CD4-positive, alpha-beta T cell treated with Interleukin-6 at 100 ng/mL for 8 hours (primary cell): ENCODE measurements at regions not wholly inside any gene's neighbourhood (a gene's known extent, or its start where the extent isn't known, plus 50 kb on each side); places are given as distances from the start of the nearest gene placed in this dataset.
"Not testable (repeated sequence)": the region's sequence is repeated elsewhere in the genome, so short reads cannot be mapped to it uniquely, and the experiment has no call there.

ENCODE experiments used
- DNase-seq: peaks from one replicate; pipeline ENCODE4 v3.0.0-alpha.2; 2020; ENCODE audit warnings: mixed read lengths, low spot score

DNA sequence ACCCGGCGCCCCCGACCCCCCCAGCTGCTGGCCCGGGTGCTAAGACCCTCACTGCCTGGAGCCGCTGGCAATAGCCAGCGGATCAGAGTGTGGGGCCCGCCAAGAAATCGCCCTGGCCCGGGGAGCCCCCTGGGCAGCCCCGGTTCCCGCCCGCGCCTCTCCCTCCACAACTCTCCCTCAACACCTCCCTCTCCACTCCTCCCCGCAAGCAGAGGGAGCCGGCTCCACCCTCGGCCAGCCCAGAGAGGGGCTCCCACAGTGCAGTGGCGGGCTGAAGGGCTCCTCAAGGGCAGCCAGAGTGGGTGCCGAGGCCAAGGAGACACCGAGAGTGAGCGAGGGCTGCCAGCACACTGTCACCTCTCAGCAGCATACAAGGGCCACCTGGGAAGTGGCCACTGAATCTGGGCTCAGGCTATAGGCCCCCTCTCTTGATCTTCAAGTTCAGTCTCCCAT is 385.5 kb downstream of the SEC14L1 start:
- DNase-seq, result no peak

DNA sequence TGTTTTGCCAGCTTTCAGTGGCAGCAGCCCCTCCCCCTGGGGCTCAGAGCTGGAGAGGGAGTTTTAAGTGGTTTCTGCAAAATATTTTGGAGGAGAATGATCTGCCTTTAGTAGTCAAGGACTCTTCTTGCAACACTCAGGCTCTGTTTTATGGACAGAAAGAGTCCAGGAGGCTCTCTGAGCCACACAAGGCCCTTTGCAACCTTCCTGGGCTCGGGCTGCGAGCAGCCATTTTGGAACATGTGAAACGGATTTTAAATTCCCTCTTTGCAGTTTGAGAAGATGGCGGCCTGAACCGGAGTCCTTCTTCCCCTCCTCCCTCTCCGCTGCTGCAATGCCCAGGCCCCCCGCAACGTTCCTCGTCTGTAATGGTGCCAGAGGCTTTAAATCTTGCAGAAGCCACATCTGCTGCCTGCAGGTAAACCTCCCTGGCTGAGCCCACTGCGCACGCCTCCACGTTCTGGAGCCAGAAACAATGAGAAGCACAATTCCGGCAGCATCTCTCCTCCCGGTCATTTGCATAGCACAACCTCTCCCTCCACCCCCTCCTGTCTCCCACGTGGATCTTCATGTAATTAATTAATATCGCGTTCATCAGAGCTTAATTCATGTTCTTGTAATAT is 386.1 kb downstream of the SEC14L1 start:
- no peak for DNase-seq

- DNase-seq, result no peak
Measured at GRCh38 chr17:77527409-77527808, 386.6 kb downstream of the SEC14L1 start.

- DNase-seq, result no peak
Measured at GRCh38 chr17:77527836-77528505, 387.2 kb downstream of the SEC14L1 start.

DNA sequence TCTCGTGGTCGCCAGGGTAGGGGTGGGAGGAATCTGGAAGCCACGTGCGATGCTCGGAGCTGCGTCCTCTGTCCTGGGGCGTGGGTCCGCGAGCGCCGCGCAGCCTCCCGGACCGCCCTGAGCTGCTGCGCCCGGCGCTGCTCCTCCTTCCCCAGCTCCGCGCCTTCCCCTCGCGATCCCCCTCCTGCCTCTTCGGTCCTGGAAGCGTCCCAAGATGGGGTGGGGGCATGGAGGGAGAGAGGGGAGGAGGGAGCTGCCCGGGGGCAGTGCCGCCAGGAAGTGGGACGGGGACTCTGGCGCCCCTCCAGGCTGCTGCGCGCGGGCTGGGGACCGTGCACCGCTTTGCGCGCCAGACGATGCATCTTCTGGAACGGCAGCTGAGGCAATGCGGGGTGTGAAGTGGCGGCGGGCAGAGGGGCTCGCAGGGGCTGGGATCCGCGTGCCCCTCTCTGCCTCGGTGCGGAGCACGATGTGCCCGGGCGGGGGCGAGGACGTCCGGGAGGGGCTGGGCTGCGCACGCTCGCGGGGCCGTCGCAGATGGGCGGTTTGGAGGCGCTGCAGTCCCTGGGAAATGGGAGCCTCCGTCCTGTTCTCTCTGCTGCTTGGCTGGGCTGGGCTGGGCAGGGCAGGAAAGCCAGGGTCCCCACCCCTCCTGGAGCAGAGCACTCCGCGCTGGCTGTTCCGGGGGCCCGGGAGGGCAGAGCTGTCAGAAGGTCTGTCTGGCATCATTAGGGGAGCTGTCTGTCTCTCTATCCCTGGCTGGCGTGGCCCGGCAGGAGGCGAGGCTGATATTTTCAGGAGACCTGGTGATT is 388.0 kb downstream of the SEC14L1 start:
- no peak for DNase-seq

DNA sequence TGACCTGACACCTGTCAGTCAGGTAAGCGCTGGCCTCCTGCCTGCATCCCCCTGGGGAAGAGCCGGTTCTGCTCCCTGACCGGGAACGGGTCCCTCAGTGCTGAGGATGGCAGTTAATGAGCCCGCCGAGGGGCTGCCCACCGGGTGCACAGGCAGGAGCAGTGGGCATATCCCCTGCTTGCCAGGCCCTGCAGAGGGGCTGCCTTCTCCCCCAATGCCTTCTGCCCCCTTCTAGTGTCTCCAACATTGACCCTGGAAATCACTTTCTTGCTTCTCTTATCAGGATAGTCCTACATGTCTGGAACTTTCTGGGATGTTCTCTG is 388.5 kb downstream of the SEC14L1 start:
- DNase-seq, result no peak

DNA sequence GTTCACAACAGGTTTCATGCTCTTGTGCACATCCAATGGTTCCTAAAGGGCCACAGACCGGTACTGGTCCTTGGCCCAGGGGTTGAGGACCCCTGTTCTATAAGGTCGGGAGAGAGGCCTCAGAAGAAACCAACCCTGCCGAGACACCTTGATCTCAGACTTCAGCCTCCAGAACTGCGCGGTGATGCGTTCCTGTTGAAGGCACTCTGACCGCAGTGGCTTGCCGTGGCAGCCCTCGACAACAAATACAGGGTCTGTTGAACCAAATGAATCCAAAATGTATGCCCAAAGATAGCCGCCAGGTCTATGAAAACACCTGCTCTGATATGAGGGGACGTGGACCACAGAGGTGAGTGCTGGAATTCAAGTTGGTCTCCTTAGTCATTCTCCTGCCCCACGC is 389.8 kb downstream of the SEC14L1 start:
- no peak for DNase-seq

- no peak for DNase-seq
Measured at GRCh38 chr17:77531002-77531401, 390.2 kb downstream of the SEC14L1 start.

GRCh38 chr17:77531641-77532040 is 390.9 kb downstream of the SEC14L1 start:
- no peak for DNase-seq

GRCh38 chr17:77533697-77534096 is 392.9 kb downstream of the SEC14L1 start:
- not testable (repeated sequence) for DNase-seq

- DNase-seq, result no peak
Measured at GRCh38 chr17:77534137-77534536, 393.4 kb downstream of the SEC14L1 start.

- no peak for DNase-seq
Measured at GRCh38 chr17:77535435-77535834, 394.7 kb downstream of the SEC14L1 start.

DNA sequence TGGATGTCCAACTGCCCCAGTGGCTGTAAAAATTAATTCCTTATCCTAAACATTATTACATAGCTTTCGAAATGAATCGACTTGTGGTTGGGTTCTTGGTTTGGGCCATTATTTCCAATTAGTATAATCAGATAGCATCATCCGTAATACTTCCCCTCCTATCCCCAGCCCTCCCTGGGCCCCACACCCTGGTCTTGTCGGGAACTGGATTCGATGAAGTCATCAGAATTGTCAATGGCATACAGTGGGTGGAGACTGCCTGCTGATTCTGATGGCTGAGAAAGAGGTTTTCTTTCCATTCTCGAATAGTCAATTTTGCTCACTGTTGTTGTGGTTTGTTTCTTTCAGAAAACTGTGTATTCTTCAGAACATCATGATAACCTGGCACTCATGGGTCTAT is 395.1 kb downstream of the SEC14L1 start:
- no peak for DNase-seq

- no peak for DNase-seq
Measured at GRCh38 chr17:77537566-77537965, 396.8 kb downstream of the SEC14L1 start.

DNA sequence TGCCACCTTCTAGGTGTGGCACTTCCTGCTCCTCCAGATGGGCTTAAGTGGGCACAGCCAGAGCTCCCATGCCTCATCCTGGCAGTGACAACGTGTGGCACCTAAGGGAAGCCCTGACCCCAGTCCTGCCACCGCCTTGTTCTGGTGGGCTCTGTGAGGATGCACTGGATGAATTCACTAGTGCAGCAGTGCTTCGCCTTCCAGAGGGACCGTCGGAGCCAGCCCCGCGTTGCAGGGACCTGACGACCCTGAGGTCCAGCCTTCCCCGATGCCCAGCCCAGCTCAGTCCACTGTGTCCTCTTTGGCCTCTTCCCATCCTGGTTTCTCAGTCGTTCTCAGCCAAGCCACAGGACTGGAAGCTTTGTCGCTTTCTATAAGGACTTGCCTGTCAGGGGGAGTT is 399.8 kb downstream of the SEC14L1 start:
- no peak for DNase-seq

- no peak for DNase-seq
Measured at GRCh38 chr17:77540975-77541374, 400.2 kb downstream of the SEC14L1 start.

DNA sequence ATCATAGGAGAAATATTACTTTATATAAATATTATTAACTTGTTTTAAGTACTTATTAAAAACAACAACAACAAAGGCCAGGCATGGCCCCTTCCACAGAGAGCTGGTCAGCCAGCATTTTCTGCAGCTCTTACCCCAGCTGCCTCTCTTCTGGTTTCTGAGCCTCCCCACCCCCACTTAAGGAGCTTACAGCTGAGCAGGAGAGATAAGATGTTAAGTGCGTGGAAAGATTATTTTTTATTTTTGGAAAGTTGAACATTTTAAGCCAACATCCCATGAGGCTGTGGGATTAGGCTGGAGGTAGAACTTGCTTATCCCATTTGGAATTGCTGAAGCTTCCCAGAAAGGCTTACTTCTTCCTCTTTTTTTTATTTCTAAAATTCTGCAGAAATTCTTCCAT is 401.2 kb downstream of the SEC14L1 start:
- DNase-seq, result no peak

- DNase-seq, result peak; percentile 61
Measured at GRCh38 chr17:77542551-77543490, 402.1 kb downstream of the SEC14L1 start.

GRCh38 chr17:77543801-77544200 is 403.0 kb downstream of the SEC14L1 start:
- no peak for DNase-seq

GRCh38 chr17:77544347-77545110 is 403.8 kb downstream of the SEC14L1 start:
- DNase-seq, result no peak

DNA sequence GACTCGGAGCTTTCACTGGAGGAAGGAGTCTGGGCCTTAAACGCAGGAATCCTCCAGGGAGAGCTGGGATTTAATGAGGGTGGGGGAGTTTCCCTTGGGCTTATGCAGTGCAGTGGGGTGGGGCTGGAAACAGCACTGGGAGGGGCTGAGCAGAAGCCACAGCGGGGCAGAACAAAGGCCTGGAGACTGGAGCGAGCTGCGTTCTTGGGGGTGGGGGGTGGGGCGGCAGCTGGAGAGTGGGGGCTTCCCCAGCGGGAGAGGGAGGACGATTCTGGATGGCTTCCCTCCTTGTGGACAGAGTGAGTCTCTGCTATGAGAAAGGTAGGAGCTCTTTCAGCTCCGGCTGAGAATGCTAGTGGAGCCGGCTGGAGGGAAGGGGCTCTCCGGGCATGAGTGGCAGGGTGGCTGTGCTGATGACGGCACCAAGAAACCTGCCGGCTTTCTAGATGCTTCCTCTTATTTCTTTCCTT is 406.0 kb downstream of the SEC14L1 start:
- no peak for DNase-seq
